ENCODE measurements at regions not wholly inside any gene's neighbourhood (a gene's known extent, or its start where the extent isn't known, plus 50 kb on each side); places are given as distances from the start of the nearest gene placed in this dataset.
"Not testable (repeated sequence)": the region's sequence is repeated elsewhere in the genome, so short reads cannot be mapped to it uniquely, and the experiment has no call there.

- TF ChIP-seq, protein P1, sequence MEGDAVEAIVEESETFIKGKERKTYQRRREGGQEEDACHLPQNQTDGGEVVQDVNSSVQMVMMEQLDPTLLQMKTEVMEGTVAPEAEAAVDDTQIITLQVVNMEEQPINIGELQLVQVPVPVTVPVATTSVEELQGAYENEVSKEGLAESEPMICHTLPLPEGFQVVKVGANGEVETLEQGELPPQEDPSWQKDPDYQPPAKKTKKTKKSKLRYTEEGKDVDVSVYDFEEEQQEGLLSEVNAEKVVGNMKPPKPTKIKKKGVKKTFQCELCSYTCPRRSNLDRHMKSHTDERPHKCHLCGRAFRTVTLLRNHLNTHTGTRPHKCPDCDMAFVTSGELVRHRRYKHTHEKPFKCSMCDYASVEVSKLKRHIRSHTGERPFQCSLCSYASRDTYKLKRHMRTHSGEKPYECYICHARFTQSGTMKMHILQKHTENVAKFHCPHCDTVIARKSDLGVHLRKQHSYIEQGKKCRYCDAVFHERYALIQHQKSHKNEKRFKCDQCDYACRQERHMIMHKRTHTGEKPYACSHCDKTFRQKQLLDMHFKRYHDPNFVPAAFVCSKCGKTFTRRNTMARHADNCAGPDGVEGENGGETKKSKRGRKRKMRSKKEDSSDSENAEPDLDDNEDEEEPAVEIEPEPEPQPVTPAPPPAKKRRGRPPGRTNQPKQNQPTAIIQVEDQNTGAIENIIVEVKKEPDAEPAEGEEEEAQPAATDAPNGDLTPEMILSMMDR (IDR thresholded peaks at IDR 0.05; ENCODE audit: low read depth, low read length, missing control alignments) = no peak
- in situ Hi-C loops (cut with HindIII; ENCODE audit: low sequenced_read_pairs) = no loop called here
- no peak for DNase-seq (ENCODE audit: low read depth)
- H3K4me3 ChIP-seq (ENCODE audit: low read depth, low read length) = no peak overlapping the region
Measured at GRCh38 chr7:86995814-86996213, 63.6 kb downstream of the ELAPOR2 start.

DNA sequence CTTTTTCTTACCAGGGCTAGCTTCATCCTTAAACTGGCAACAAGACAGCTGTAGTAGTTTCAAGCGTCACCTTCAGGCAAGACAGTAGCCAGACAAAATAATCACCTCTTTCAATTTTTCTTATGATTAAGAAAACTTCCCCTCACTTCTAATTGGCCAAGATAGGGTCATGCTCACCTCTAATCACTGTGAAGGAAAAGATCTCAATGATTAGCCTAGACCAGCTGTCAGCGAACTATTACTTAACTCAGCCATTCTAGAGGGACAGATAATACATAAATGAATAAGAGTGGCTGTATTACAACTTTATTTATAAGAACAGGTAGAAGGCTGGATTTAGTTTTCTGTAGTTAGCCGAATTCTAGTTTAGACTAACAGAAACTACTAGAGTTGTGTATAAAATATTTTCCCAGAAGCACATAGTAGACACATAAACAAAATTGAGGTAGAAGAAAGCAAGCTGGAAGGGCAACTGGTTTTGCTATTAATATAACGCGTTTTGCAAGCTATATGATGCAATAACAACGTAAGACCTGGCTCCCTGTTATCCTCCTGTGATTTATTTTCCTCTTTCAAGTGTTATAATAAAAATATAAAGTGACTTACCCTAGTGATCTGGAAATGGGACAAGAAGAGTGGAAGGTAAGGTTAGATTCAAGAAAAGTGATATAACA lies 64.3 kb downstream of the ELAPOR2 start:
- TF ChIP-seq, protein P1 (IDR thresholded peaks at IDR 0.05; ENCODE audit: low read depth, low read length, missing control alignments) = no peak
- in situ Hi-C loops (cut with HindIII; ENCODE audit: low sequenced_read_pairs) = no loop called here
- no peak for DNase-seq (ENCODE audit: low read depth)
- no peak overlapping the region for H3K4me3 ChIP-seq (ENCODE audit: low read depth, low read length)

DNA sequence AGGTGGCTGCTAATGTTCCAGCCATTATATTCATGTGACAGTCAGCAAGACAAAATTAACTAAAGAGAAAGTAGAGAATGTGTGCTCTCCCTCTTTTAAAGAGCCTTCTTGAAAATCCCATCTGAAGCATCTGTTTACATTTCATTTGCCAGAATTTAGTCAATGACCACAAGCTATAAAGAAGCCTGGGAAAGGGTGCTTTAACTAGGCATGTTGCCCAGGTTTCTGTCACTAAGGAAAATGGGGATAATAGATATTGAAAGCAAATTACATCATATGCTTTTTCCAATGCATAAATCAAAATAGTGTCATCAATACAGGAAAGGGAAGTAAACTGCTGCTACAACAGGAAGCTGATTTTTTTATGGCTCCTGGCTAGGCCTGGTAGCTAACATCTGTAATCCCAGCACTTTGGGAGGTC lies 67.7 kb downstream of the ELAPOR2 start:
- peak; percentile 27 for DNase-seq (ENCODE audit: low read depth)
- TF ChIP-seq, protein P1 (IDR thresholded peaks at IDR 0.05; ENCODE audit: low read depth, low read length, missing control alignments) = no peak
- H3K4me3 ChIP-seq (ENCODE audit: low read depth, low read length) = no peak overlapping the region
- in situ Hi-C loops (cut with HindIII; ENCODE audit: low sequenced_read_pairs) = no loop called here

DNA sequence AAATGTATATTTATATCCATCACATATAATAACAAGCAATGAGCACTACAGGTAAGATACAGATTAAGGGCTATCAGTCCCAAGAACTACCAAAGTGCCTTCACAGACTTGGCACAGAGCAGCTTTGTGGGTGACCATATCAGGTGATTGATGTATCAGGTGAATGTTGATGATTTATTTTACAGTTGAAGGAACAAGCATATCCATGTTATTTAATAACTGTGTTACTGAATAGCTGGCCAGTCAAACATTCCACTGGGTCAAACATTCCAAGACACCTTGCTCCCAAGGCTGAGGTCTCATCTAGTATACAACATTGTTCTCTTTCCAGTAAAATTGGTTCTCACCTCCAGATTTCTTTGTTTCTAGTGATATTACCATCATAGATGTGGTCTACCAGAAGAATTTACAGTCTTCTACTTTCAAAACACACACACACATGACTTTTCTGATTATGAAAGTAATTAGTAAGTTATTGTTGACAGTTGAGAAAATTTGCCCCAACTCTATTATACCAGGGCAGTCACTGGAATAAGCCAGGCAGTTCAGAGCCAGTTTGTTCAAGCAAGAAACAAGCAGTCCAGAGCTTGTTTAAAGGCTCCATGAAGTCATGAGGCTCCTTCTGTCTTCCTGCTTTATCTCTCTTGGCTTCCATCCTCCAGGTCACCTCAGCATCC lies 68.2 kb downstream of the ELAPOR2 start:
- no peak for DNase-seq (ENCODE audit: low read depth)
- in situ Hi-C loops (cut with HindIII; ENCODE audit: low sequenced_read_pairs) = no loop called here
- H3K4me3 ChIP-seq (ENCODE audit: low read depth, low read length) = no peak overlapping the region
- TF ChIP-seq, protein P1 (IDR thresholded peaks at IDR 0.05; ENCODE audit: low read depth, low read length, missing control alignments) = no peak

GRCh38 chr7:86989407-86989806 lies 70.0 kb downstream of the ELAPOR2 start:
- no peak for DNase-seq (ENCODE audit: low read depth)
- TF ChIP-seq, protein P1 (IDR thresholded peaks at IDR 0.05; ENCODE audit: low read depth, low read length, missing control alignments) = no peak
- in situ Hi-C loops (cut with HindIII; ENCODE audit: low sequenced_read_pairs) = no loop called here
- H3K4me3 ChIP-seq (ENCODE audit: low read depth, low read length) = no peak overlapping the region

DNA sequence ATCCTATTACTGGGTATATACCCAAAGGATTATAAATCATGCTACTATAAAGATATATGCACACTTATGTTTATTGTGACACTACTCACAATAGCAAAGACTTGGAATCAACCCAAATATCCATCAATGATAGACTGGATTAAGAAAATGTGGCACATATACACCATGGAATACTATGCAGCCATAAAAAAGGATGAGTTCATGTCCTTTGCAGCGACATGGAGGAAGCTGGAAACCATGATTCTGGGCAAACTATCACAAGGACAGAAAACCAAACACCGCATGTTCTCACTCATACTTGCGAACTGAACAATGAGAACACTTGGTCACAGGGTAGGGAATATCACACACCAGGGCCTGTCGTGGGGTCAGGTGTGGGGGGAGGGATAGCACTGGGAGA lies 71.6 kb downstream of the ELAPOR2 start:
- DNase-seq (ENCODE audit: low read depth); H3K4me3 ChIP-seq (ENCODE audit: low read depth, low read length); in situ Hi-C loops (cut with HindIII; ENCODE audit: low sequenced_read_pairs): not testable (repeated sequence)

DNA sequence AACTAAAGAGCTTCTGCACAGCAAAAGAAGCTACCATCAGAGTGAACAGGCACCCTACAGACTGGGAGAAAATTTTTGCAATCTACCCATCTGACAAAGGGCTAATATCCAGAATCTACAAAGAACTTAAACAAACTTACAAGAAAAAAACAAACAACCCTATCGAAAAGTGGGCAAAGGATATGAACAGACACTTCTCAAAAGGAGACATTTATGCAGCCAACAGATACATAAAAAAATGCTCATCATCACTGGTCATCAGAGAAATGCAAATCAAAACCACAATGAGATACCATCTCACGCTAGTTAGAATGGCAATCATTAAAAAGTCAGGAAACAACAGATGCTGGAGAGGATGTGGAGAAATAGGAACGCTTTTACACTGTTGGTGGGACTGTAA lies 72.1 kb downstream of the ELAPOR2 start:
- in situ Hi-C loops (cut with HindIII; ENCODE audit: low sequenced_read_pairs); H3K4me3 ChIP-seq (ENCODE audit: low read depth, low read length); DNase-seq (ENCODE audit: low read depth): not testable (repeated sequence)

GRCh38 chr7:86985342-86985741 lies 74.1 kb downstream of the ELAPOR2 start:
- in situ Hi-C loops (cut with HindIII; ENCODE audit: low sequenced_read_pairs); H3K4me3 ChIP-seq (ENCODE audit: low read depth, low read length); DNase-seq (ENCODE audit: low read depth): not testable (repeated sequence)

GRCh38 chr7:86983654-86984053 lies 75.8 kb downstream of the ELAPOR2 start:
- H3K4me3 ChIP-seq (ENCODE audit: low read depth, low read length); DNase-seq (ENCODE audit: low read depth); in situ Hi-C loops (cut with HindIII; ENCODE audit: low sequenced_read_pairs): not testable (repeated sequence)

DNA sequence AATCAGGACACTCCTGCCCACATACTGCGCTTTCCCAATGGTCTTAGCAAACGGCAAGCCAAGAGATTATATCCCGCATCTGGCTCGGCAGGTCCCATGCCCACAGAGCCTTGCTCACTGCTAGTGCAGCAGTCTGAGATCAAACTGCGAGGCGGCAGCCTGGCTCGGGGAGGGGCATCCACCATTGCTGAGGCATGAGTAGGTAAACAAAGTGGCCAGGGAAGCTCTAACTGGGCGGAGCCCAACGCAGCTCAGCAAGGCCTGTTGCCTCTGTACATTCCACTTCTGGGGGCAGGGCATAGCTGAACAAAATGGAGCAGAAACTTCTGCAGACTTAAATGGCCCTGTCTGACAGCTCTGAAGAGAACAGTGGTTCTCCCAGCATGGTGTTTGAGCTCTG lies 77.5 kb downstream of the ELAPOR2 start:
- DNase-seq (ENCODE audit: low read depth); in situ Hi-C loops (cut with HindIII; ENCODE audit: low sequenced_read_pairs); H3K4me3 ChIP-seq (ENCODE audit: low read depth, low read length): not testable (repeated sequence)

Data from astrocyte of the cerebellum (primary cell).